ENCODE measurements at regions not wholly inside any gene's neighbourhood (a gene's known extent, or its start where the extent isn't known, plus 50 kb on each side); places are given as distances from the start of the nearest gene placed in this dataset.

DNA sequence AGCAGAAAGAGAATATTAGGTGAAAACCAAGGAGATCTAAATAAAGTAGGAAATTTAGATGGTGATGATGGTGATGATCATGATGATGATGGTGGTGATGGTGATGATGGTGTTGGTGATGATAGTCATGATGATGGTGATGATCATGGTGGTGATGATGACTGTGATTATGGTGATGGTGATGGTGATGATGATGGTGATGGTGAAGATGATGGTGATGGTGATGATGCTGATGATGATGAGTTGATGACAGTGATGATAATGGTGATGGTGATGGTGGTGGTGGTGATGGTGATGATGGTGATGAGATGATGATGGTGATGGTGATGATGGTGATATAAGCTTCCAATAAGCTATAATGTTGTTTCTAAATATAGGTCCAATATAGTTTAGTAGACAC lies 548.2 kb upstream of the AMELY start (continued):
- TF ChIP-seq TAF1 (IDR thresholded peaks at IDR 0.05; ENCODE audit: low read depth, low read length): no peak

Measured in H1 (cell line).